Stimulated activated effector memory CD8-positive, alpha-beta T cell treated with anti-CD3 and anti-CD28 coated beads, Interleukin-12 subunit alpha, Interleukin-12 subunit beta, amount 100 ng/mL, for 72 hours (primary cell): ENCODE measurements at regions not wholly inside any gene's neighbourhood (a gene's known extent, or its start where the extent isn't known, plus 50 kb on each side); places are given as distances from the start of the nearest gene placed in this dataset.

ENCODE experiments used
- ATAC-seq: fragments of 150-1000 bp; cut with Tn5 transposase; 2 replicates; pipeline ENCODE4 v1.10.0; 2021
- DNase-seq, 2 donors: peaks; one replicate each; pipeline ENCODE4 v3.0.0; 2021 to 2022; ENCODE audit warnings: low spot score in 2 of 2
- H3K27ac Mint-ChIP-seq: one replicate; pipeline ENCODE4 v1.8.0; 2022; ENCODE audit warnings: mild to moderate bottlenecking, mixed read lengths
- H3K36me3 Mint-ChIP-seq: one replicate; pipeline ENCODE4 v1.8.0; 2022; ENCODE audit warnings: mild to moderate bottlenecking, mixed read lengths
- H3K4me1 Mint-ChIP-seq: one replicate; pipeline ENCODE4 v1.8.0; 2022; ENCODE audit warnings: mixed read lengths
- H3K4me3 Mint-ChIP-seq: one replicate; pipeline ENCODE4 v1.8.0; 2022; ENCODE audit warnings: mild to moderate bottlenecking, mixed read lengths
- H3K9me3 Mint-ChIP-seq: one replicate; pipeline ENCODE4 v1.8.0; 2022; ENCODE audit warnings: mixed read lengths

DNA sequence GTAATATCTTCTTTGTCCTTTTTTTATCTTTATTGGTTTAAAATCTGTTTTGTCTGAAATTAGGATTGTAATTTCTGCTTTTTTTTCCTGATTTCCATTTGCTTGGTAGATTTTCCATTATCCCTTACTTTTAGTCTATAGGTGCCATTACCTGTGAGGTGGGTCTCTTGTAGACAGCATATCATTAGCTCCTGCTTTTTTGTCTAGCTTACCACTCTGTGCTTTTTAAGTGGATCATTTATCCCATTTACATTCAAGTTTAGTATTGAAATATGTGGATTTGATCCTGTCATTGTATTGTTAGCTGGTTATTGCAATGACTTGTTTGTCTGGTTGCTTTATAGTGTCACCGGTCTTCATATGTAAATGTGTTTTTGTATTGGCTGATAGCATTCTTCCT is 958.6 kb upstream of the SLIT2 start:
- no peaks in the 10 kb centered on the region for H3K36me3 Mint-ChIP-seq
- DNase-seq, result no peak
- peaks cover 34% of the 10 kb centered on the region for H3K9me3 Mint-ChIP-seq
- no peak overlapping the region for H3K4me3 Mint-ChIP-seq
- no peaks in the 10 kb centered on the region for H3K4me1 Mint-ChIP-seq
- H3K27ac Mint-ChIP-seq, result no peak overlapping the region
- no peak for ATAC-seq

DNA sequence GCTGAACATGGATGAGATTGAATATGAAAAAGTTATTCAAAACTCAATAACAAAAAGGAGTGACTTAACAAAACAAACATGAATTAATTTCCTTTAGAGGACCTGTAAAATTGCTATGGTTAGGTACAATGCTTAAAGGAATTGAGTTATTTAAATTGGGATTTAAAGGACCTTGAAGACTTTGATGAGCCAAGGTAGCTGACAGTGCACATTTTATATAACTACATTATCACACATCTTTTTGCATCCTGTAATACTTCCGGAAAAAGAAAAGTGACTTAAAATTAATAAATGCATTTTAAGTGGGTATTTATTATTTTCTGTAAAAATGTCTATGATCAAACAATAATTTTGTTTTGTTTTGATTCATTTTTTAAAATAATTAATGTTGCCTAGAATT is 964.8 kb upstream of the SLIT2 start:
- H3K9me3 Mint-ChIP-seq, result peaks cover 24% of the 10 kb centered on the region
- H3K4me3 Mint-ChIP-seq, result no peak overlapping the region
- no peak overlapping the region for H3K27ac Mint-ChIP-seq
- H3K36me3 Mint-ChIP-seq, result no peaks in the 10 kb centered on the region
- no peaks in the 10 kb centered on the region for H3K4me1 Mint-ChIP-seq
- ATAC-seq, result no peak
- no peak for DNase-seq

DNA sequence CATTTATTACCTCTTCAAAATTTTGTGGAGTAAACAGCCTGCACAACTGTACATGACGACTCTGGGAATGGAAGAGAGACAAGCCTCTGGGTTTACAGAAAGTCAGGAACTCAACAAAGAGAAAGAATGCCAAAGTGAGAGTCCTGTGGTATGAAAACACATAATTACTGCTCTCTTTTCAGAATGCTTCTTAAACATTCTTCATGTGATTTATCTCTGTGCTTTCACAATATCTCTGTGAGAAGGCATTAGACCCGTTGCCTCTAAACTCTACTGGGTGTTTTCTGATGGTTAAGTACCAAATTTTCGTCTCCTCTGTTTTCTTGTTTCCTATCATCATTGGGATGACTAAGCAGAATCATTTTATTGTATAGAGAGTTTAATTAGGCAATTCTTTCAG is 966.6 kb upstream of the SLIT2 start:
- no peak overlapping the region for H3K4me3 Mint-ChIP-seq

DNA sequence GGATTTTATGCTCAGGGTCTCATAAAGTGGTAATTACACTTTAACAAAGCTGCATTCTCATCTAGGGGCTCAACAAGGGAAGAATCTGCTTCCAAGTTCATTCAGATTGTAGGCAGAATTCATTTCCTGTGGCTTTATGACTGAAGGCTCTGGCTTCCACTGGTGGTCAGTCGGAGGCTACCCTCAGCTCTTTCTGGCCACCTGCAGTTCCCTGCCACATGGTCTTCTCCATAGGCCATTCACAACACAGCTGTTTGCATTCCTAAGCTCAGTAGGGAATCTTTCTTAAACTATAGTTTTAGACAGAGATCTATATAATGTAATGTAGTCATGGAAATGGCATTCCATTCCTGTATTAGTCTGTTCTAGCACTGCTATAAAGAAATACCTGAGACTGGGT is 973.0 kb upstream of the SLIT2 start:
- H3K4me1 Mint-ChIP-seq, result no peaks in the 10 kb centered on the region
- H3K4me3 Mint-ChIP-seq, result no peak overlapping the region
- H3K9me3 Mint-ChIP-seq, result peaks cover 19% of the 10 kb centered on the region
- no peaks in the 10 kb centered on the region for H3K36me3 Mint-ChIP-seq
- no peak for ATAC-seq
- H3K27ac Mint-ChIP-seq, result no peak overlapping the region
- no peak for DNase-seq

More for the DNA sequence above, 966.6 kb upstream of the SLIT2 start:
- ATAC-seq (no peak), DNase-seq (no peak)
- Mint-ChIP-seq H3K27ac (no peak overlapping the region), H3K9me3 (peaks cover 22% of the 10 kb centered on the region), H3K36me3 (no peaks in the 10 kb centered on the region), H3K4me1 (no peaks in the 10 kb centered on the region)

DNA sequence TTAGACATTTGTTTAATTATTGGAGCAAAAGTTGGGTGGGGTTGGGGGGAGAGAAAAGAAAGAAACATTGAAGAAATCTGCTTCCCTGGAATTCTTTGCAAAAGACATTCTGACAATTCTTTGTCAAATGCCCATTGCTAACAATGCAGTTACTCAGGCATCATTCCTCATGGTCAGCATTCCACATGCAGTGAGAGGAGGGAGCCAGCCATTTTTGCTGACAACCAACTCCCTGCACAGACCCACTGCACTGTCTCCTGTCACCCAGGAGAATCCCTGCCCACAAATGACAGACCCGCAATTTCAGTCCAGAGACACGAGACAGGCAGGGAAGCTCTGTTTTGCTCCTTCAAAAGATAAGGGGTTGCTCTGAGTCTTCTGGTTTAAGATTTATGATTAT is 985.1 kb upstream of the SLIT2 start:
- ATAC-seq (no peak), DNase-seq (no peak)
- no peaks in the 10 kb centered on the region for H3K36me3 Mint-ChIP-seq
- H3K4me3 Mint-ChIP-seq, result no peak overlapping the region
- peaks cover 23% of the 10 kb centered on the region for H3K9me3 Mint-ChIP-seq
- H3K4me1 Mint-ChIP-seq, result no peaks in the 10 kb centered on the region
- no peak overlapping the region for H3K27ac Mint-ChIP-seq

DNA sequence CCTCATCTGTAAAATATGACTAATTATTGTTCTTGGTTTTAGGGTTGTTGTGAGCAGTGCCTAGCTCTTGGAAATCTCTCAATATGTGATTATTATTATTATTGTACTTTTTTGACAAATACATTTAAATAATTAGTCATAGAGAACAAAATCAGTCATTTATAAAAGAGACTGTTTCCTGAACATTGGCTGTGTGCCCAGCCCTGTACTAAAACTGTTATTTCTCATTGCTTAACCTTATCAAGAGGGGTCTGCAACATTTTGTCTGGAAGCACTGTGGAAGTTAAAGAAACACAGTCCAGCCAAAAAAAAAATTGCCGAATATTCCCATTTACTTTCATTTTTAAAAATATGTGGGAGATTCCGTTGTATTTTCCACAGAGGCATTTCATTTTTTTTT is 989.2 kb upstream of the SLIT2 start:
- no peak for ATAC-seq
- Mint-ChIP-seq H3K27ac (no peak overlapping the region), H3K4me1 (no peaks in the 10 kb centered on the region), H3K9me3 (peaks cover 17% of the 10 kb centered on the region), H3K36me3 (no peaks in the 10 kb centered on the region), H3K4me3 (no peak overlapping the region)
- no peak for DNase-seq

DNA sequence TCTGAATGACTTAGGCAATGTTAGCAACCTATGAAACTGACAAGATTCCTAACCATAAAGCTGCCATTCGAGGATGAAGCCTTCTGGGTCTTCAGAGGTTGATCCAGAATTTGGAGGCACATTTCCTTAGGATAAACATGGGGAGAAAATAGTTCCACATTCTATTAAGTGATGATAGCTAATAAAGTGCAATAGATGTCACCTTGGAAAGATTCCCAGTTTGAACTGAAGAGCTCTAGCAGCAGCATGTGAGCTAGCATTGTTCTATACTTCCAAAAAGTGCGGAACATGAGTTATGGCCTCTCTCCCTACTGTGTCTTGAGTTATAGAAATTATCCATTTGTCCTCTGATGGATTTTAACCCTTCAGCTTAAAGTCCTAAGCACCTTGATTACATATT is 991.4 kb upstream of the SLIT2 start:
- no peak for DNase-seq
- H3K27ac Mint-ChIP-seq, result no peak overlapping the region
- ATAC-seq, result no peak
- H3K4me1 Mint-ChIP-seq, result no peaks in the 10 kb centered on the region
- peaks cover 15% of the 10 kb centered on the region for H3K9me3 Mint-ChIP-seq
- no peaks in the 10 kb centered on the region for H3K36me3 Mint-ChIP-seq
- no peak overlapping the region for H3K4me3 Mint-ChIP-seq

DNA sequence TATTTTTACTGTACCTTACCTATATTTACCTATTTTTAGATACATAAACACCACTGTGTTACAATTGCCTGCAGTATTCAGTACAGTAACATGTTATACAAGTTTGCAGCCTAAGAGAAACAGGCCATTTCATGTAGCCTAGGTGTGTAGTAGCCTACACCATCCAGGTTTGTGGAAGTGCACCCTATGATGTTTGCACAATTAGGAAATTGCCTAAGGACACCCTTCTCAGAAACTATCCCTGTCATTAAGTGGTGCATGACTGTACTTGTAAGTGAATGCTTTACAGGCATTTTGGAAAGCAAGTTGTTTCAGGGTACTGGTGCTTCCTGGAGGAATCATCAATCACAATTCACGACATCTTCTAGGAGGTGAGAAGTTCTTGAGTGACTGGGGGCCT is 991.8 kb upstream of the SLIT2 start:
- ATAC-seq, result no peak
- H3K4me1 Mint-ChIP-seq, result no peaks in the 10 kb centered on the region
- peaks cover 13% of the 10 kb centered on the region for H3K9me3 Mint-ChIP-seq
- no peak overlapping the region for H3K27ac Mint-ChIP-seq
- no peak overlapping the region for H3K4me3 Mint-ChIP-seq
- no peak for DNase-seq
- no peaks in the 10 kb centered on the region for H3K36me3 Mint-ChIP-seq

DNA sequence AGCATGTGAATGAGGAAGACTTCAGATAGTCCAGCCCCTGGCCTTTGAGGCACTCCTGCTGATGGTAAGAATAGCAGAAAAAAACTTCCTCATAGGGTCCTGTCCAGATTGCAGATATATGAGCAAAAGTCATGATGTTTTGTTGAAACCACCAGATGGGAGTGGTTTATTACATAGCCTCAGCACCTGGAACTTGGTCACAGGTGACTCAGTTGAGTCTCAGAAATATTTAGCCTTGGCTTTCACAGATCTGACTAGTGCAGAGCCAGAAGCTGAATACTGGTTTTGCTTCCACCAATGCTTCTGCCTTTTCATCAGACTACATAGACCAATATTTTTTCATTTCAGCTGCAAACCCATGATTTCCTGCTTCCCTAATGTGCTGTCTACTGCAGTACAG is 994.9 kb upstream of the SLIT2 start:
- H3K36me3 Mint-ChIP-seq, result no peaks in the 10 kb centered on the region
- ATAC-seq (no peak), DNase-seq (no peak)
- H3K4me1 Mint-ChIP-seq, result no peaks in the 10 kb centered on the region
- no peak overlapping the region for H3K4me3 Mint-ChIP-seq
- peaks cover 7% of the 10 kb centered on the region for H3K9me3 Mint-ChIP-seq
- no peak overlapping the region for H3K27ac Mint-ChIP-seq

DNA sequence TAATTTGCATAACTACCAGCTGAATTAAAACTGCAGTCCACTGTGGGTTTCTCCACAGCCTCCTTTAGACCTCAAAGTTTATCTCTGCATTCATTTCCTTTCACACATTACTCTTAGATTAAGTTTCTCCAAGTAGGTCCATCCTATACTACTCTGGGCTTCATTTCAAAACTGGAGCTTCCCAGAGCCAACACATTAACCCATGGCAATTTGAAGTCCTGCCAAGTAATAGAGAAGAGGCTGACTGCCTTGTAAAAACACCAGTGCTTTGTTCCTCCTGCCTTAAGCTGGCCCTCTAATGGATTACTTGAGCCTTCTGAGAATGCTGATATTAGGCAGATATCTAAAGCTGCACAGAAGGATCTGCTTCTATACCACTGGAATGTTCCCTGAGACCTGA is 997.2 kb upstream of the SLIT2 start:
- no peaks in the 10 kb centered on the region for H3K36me3 Mint-ChIP-seq
- DNase-seq (no peak), ATAC-seq (no peak)
- H3K27ac Mint-ChIP-seq, result no peak overlapping the region
- H3K4me3 Mint-ChIP-seq, result no peak overlapping the region
- no peaks in the 10 kb centered on the region for H3K4me1 Mint-ChIP-seq
- peaks cover 4% of the 10 kb centered on the region for H3K9me3 Mint-ChIP-seq

DNA sequence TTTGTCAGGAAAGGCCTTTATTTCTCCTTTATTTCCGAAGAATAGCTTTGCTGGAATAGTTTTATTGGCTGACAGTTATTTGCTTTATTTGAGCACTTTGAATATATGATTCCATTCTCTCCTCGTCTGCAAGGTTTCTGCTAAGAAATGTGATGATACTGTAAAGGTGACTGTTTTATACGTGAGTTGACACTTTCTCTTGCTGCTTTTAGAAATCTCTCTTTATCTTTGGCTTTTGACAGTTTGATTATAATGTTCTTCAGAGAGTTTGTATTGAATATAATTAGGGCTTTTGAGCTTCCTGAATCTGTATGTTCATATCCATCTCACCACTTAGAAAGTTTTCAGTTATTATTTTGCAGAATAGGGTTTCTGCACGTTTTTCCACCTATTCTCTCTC is 1003.7 kb upstream of the SLIT2 start:
- Mint-ChIP-seq H3K4me1 (no peaks in the 10 kb centered on the region), H3K36me3 (no peaks in the 10 kb centered on the region), H3K9me3 (peaks cover 21% of the 10 kb centered on the region), H3K27ac (no peak overlapping the region), H3K4me3 (no peak overlapping the region)
- no peak for DNase-seq
- no peak for ATAC-seq

DNA sequence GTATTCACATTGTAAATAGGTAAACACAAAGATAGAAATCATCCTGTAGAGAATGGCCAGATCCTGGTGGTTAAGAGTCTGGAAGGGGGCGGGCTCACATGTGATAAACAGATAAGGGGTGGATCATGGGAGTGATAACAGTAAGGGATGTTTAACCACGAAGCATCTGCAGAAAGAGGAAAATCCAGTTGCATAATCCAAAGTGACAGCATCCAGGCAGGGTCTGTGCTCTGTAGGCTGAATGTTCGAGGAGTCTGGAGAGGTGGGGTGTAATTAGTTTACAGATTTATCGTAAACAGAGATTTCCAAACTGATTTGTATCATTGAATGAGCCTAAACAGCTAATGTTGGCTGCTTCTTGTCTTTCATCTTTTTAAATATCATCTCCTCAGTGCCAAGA is 1009.8 kb upstream of the SLIT2 start:
- Mint-ChIP-seq H3K9me3 (peaks cover 17% of the 10 kb centered on the region), H3K36me3 (no peaks in the 10 kb centered on the region), H3K4me1 (no peaks in the 10 kb centered on the region), H3K27ac (no peak overlapping the region), H3K4me3 (no peak overlapping the region)
- no peak for ATAC-seq
- no peak for DNase-seq

DNA sequence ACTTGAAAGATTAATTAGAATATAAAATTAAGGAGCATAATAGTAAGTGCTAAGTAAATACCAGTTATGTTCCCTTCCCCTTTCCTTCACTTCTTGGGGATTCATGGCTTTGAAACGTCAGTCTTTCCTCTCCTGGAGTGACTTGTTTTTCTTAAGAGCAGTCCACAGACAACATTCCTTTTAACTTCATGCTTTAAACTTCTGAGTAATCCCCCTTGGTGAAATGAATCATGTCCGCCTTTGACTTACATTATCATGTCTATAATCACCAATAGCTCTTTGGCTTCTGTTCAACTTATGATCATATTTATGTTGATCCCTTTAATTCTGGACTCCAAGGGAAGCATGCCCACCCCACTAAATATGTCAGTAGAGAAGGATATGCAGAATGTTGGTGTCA is 1012.1 kb upstream of the SLIT2 start:
- H3K4me3 Mint-ChIP-seq, result no peak overlapping the region
- no peaks in the 10 kb centered on the region for H3K4me1 Mint-ChIP-seq
- no peak for DNase-seq
- H3K27ac Mint-ChIP-seq, result no peak overlapping the region
- peaks cover 13% of the 10 kb centered on the region for H3K9me3 Mint-ChIP-seq
- ATAC-seq, result no peak
- H3K36me3 Mint-ChIP-seq, result no peaks in the 10 kb centered on the region

DNA sequence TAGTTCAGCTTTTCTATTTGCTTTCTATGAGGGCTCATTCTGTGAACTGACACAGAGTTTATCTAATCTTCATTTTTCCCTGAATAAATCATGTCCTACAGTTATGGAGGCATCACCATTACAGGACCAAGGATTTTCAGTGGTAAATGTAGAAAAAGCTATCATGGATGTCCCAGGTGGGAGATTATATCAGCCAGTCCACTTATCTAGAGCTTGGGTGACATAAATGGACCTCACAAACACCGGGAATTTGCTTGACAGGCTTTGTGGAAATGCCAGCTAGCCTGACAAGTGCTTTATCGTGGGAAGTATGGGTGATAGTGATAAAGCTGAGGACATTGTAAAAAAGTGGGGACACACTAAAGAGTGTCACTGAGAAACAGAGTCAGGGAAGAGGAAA is 1015.2 kb upstream of the SLIT2 start:
- no peaks in the 10 kb centered on the region for H3K36me3 Mint-ChIP-seq
- no peak overlapping the region for H3K4me3 Mint-ChIP-seq
- DNase-seq (no peak), ATAC-seq (no peak)
- peaks cover 12% of the 10 kb centered on the region for H3K9me3 Mint-ChIP-seq
- H3K4me1 Mint-ChIP-seq, result no peaks in the 10 kb centered on the region
- no peak overlapping the region for H3K27ac Mint-ChIP-seq

DNA sequence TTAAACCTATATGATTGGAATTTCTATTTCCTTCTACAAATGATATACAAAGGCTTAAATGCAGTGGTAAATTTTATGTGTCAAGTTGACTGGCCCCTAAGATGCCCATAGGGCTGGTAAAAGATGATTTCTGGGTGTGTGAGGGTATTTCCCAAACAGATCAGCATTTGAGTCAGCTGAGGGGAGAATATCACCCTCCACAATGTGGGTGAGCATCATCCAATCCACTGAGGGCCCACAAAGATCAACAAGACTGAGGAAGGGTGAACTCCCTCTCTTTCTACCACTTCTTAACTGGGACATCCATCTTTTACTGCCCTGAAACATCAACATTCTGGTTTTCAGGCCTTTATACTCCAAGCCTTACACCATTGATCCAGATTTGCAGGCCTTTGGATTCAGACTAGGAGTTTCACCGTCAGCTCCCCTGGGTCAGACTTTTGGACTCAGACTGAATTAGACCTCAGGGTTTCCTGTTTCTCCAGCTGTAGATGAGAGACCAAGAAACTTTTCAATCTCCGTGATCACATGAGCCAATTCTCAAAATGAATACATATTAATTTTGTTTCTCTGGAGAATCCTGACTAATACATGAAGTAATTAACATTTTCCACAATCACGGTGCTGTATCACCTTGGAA is 1020.7 kb upstream of the SLIT2 start:
- DNase-seq (no peak), ATAC-seq (no peak)
- Mint-ChIP-seq H3K4me3 (no peak overlapping the region), H3K9me3 (peaks cover 15% of the 10 kb centered on the region), H3K4me1 (no peaks in the 10 kb centered on the region), H3K36me3 (no peaks in the 10 kb centered on the region), H3K27ac (no peak overlapping the region)

DNA sequence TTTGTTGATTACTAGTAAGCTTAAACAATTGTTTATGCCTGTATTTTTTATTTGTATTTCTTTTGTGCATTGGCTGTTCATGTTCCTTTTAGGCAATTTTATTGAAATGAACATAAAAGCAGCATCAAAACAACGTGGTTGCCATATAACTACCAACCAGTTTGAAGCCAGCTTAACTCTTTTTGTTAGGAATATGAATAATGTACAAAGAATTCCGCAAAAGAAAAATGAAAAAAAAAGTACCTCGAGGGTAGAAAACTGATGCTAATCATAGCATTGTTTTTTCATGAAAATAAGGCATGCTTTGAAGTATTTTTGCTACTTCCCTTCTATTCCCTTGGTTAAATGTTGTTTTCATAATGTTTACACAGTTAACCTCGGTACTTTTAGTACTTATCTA is 1024.0 kb upstream of the SLIT2 start:
- ATAC-seq (no peak), DNase-seq (no peak)
- H3K4me3 Mint-ChIP-seq, result no peak overlapping the region
- H3K9me3 Mint-ChIP-seq, result peaks cover 6% of the 10 kb centered on the region
- H3K27ac Mint-ChIP-seq, result no peak overlapping the region
- H3K4me1 Mint-ChIP-seq, result no peaks in the 10 kb centered on the region
- no peaks in the 10 kb centered on the region for H3K36me3 Mint-ChIP-seq

DNA sequence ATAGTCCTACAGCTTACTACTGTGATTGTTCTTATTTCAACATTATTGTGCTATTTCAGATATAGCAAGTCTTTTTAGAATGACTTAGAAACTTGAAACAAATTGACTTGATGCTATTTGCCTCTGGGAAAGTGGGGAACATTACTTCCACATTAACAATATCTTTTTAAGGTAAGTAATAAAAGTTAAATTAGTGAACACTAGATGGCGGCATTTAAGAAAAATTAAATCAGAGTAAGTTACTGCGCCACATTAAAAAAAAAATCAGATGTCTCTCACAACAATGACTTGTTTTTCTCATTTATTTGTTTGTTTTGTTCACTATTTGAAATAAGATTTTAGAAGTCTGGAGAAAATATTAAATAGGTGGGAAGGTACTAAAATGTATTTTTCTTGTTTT is 1026.9 kb upstream of the SLIT2 start:
- ATAC-seq, result no peak
- Mint-ChIP-seq H3K27ac (no peak overlapping the region), H3K4me1 (no peaks in the 10 kb centered on the region), H3K4me3 (no peak overlapping the region), H3K36me3 (no peaks in the 10 kb centered on the region), H3K9me3 (peaks cover 4% of the 10 kb centered on the region)
- DNase-seq, result no peak
